Limb (tissue), 2 donors: ENCODE measurements at regions not wholly inside any gene's neighbourhood (a gene's known extent, or its start where the extent isn't known, plus 50 kb on each side); places are given as distances from the start of the nearest gene placed in this dataset.

Experiments used
- DNase-seq, 2 donors: peaks; one replicate each; pipeline ENCODE4 v3.0.0-alpha.2; 2016; ENCODE audit errors: extremely low spot score in 2 of 2

DNA sequence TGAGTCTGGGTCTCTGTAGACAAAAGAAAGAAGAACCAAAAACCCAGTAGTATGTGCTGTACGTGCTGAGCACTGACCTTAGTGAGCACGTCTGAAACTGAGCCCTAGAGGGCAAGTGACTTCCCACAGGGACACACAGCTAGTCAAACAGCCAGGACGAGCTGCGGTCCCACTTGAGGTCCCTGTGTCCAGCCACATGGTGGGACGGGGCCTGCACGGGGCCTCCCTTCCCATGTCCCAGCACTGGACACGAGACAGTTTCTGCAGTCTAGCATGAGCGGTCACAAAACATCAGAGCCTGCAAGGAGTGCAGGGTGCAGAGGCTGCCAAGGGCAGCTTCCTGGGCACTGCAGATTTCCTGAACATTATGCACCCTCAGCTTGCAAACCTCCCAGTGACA, 121.6 kb downstream of the NCOR2 start:
- no peak for DNase-seq

DNA sequence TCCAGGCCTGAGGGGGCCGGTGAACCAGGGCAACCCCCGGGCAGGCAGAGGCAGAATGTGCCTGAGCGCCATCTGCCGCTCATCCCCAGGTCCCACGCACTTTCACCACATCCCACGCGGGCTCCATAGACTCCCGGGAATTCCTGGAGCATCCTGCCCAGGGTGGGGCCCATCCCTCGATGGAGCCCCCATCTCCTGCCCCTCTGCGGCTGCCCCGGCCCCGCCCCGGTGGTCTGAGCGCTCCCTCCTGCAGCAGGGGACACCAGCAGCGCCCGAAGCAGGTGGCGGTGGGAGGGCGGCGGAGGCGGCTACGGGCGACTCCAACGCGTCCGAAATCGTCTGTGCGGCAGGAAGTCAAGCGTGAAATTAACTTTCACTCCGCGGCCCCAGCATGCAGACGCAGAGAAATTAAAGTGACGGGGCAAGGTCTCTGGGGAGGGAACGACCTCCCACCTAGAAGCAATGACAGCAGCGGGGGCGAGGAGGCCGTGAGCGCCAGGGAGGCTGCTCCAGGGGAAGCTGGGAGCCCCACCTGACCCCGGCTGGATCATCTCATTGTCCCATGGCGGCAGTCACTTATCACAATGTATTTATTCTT, 122.2 kb downstream of the NCOR2 start:
- DNase-seq, result no peak

DNA sequence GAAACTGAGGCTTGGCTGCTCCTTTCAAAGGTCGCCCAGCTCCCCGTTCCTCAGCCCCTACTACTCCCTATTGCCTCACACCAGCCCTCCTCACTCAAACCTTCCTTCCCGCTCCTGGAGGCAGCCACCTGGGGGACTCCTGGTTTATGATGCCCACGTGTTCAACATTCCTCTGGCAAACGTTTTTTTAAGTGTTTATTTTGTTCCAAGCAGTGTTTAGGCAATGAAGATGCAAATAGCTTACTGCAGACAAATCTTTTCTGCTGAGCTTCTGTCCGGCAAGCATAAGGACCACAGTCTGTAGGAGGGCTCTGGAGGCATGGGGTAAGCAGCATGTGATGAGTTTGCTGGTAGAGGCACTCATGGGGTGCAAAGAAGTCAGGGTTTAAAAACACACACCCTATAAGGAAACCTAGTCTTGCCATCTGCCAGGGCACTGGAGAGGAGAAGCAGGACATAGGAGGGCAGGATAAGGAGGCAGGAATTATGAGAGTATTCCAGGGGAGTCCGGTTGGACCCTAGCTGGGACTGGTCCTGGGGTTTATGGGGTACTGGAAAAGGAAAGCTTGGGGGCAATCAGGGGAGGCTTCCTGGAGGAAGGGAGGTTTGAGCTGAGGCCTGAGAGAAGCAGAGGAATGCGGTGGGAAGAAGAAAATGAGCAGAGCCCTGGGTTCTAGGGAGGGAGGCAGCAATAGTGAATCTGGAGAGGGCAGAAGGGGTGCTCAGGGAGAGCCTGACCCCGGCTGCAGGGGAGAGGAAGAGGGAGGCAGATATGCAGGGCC, 123.3 kb downstream of the NCOR2 start:
- DNase-seq, result no peak

DNA sequence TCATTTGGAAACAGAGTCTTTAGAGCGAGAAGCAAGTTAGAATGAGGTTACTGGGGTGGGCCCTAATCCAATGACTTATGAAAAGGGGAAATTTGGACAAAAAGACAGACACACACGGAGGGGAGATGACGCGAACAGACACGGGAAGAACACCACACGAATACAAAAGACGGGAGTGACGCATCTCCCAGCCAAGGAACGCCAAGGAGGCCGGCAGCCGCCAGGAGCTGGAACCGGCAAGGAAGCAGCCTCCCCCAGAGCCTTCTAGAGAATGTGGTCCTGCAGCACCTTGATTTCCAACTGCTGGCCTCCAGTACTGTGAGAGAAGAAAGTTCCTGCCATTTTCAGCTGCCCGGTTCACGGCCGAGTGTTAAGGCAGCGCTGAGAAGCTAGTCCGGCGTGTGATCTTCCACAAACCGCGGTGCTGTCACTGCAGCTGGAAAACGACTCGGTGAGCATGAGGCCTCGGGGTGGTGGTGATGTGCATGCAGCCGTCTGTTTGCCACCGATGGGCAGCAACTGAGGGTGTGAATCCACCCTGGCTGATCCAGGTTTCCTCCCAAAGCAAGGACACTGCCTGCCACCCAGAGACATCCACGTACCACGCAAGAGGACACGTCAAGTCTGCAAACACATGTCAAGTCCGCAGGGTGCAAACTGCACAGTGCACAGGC, 124.5 kb downstream of the NCOR2 start:
- DNase-seq, result no peak

DNA sequence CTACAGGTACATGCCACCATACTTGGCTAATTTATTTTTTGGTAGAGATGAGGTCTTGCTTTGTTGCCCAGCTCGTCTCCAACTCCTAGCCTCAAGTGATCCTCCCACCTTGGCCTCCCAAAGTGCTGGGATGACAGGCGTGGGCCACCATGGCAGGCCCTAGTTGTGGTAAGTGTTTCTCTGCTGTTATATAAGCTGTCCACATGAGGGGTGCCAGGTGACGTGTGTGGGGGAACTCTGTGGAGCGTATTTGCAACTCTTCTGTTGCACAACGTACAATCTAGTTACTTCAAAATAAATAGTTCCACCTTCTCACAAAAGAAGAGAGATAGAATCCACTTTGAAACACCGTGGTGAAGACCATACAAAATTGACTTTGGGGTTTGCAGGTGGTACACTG, 125.1 kb downstream of the NCOR2 start:
- no peak for DNase-seq

GRCh38 chr12:124441443-124442194, 125.8 kb downstream of the NCOR2 start:
- DNase-seq, result no peak

DNA sequence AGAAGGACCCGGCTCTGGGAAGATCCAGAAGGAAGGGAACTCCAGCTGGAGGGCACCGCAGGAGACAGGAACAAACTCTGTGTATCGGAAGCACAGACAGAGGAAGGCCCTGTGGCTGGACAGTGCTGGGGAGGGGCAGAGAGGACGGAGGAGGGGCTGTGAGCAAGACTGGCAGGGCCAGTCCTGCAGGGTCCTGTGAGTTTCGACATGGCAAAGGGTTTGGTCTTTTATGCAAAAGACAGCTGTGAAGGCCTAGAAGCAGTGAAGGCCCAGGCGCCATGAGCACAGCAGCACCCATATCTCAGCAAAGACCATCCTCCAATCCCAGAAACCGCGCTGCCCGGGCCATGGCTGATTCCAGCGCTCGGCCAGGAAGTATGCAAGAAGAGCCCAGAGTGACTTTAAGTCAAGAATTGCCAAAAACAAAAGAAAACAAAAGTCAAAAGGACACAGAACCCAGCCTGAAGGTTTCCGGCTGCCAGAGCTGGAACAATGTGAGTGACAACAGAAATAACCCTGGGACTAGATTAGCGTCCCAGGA, 126.5 kb downstream of the NCOR2 start:
- DNase-seq, result no peak

DNA sequence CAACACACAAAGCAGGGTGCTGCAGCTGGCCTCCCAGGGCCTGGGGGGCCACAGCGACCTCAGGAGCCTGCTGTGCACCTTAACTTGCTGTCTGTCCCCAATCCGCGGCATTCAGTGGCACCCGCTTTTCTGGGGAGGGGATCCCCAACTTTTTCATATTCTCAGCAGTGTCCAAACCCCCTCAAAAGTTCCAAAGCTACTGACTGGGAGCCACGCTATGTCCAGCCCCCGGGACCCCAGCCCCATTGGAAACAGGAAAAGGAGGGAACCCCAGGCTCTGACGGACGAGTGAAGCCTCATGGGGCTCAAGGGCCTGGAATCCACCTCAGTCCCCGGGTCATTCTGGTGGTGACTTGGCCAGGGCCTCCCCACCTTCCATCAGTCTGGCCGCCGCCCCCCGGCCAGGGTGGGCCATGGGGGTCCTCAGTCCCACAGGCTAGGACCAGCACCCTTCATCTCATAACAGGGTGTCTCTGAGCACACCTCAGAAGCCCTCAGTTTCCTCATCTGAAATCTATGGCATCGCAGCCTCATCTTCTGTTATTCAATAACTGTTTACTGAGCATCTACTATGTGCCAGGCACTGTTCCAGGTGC, 127.3 kb downstream of the NCOR2 start:
- no peak for DNase-seq

GRCh38 chr12:124438437-124439056, 128.9 kb downstream of the NCOR2 start:
- no peak for DNase-seq

- DNase-seq, result no peak
Observed at GRCh38 chr12:124437617-124438436, 129.6 kb downstream of the NCOR2 start.

DNA sequence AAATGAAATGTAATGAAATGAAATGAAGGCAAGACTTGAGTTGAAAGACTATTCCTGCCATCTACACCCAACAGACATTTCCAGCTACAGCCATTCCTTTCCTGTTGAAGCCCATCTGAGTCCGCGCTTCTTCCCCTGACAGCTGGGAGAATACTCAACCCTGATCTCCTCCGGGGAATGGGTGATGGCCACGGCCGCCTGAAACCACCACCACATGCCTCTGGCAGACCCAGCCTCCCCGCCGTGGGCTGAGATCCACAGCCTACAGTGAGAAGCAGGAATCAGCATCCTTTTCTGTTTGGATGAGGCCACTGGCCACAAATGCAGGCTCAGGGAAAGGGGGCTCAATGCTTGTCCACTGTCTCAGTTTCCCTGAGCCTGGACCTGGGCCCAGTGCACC, 130.3 kb downstream of the NCOR2 start:
- no peak for DNase-seq

DNA sequence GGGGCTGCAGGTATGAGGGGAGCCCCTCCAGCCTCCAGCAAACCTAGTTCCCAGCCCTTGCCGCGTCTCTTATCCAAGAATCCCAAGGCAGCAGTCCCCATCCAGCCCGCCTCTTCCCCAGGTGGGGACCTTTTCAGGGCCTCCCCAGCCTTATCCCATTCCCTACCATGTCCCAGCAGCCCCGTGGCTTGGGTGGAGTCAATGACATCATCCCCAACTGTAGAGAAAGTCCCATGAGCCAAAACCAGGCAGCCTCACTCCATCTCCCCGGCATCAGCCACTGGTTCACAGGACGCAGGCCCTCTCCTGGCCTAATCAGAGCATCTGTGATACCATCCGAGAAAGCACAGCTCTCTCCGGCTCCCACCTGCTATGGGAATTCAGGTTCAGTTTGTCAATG, 131.0 kb downstream of the NCOR2 start:
- DNase-seq, result no peak

- no peak for DNase-seq
Observed at GRCh38 chr12:124435806-124436345, 131.5 kb downstream of the NCOR2 start.

- no peak for DNase-seq
Observed at GRCh38 chr12:124434951-124435805, 132.2 kb downstream of the NCOR2 start.

DNA sequence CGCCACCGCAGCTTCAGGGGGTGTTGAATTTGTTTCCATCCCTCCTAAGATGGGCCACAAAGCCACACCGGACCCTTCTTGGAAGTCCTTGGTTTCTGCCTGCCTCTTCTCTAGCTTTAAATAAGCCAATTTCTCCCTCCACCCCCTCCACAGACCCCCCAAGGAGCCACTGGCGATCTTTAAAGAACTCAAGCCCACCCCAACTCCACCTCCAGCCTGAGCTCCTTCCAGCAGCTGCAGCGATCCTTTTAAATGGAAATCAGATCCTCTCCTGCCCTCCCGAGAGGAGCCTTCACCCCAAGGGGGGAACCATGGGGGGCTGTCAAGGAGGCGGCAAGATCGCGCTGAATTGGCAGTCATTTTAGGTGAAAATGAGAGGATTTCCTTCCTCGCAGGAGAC, 133.1 kb downstream of the NCOR2 start:
- DNase-seq, result no peak

- DNase-seq, result no peak
Observed at GRCh38 chr12:124433879-124434278, 133.5 kb downstream of the NCOR2 start.

DNA sequence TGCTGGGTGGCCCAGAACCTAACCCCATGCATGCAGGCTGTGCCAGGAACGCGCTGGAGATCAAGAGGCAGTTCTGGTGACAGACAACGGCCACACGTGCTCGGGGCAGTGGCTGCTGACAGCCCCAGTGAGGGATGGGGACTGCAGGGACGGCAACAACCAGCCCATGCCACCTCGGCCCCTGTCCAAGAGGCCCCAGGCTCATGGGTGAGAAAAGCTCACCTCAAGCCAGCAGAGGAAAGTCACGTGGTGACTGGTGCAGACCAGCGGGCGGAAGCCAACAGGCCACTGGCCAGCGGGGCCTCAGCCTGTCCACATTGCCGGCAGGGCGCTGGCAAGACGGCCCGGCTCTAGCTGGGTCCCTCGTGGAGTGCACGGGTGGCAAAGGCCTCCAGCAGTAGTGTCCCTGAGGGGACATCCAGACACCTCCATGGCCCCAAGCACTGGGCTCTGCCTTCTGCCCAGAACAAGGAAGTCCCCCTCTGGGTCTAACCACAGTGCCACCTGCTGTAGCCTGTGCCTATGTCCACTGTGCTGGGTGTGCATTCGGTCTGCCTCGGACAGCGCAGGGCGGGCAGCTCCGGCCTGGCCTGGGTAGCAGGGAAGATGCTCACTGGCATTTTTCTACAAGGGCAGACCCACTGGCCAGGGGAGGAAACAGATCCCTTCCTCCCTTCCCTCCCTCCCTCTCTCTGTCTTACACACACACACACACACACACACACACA, 134.1 kb downstream of the NCOR2 start:
- no peak for DNase-seq

DNA sequence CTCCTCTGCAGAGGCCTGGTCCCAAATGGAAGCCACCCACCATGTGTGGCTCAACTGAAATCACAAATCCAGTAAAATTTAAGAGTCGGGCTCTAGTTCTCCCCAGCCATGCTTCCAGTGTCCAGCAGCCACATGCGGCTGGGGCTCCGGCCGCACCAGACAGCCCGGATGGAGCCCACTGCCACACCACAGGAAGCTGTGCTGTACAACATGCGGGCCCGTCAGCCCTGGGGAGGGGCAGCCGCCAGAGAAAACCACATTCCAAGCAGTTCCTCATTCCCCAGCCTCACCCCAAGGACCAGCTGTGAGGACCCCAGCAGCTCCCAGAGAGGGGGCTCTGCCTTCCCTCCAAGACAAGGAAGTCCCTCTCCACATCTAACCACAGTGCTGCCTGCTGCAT, 135.0 kb downstream of the NCOR2 start:
- no peak for DNase-seq
